Stomach (tissue), 8 donors: ENCODE measurements at regions not wholly inside any gene's neighbourhood (a gene's known extent, or its start where the extent isn't known, plus 50 kb on each side); places are given as distances from the start of the nearest gene placed in this dataset.

Source experiments
- DNase-seq, 2 donors: peaks; one replicate each; pipeline versions ENCODE4 v3.0.0 to v3.0.0-alpha.2; 2013 to 2019
- H3K27ac ChIP-seq, 5 donors: fragments of 200-600 bp in 4 of 5; sonication (generic) in 4 of 5; one replicate each; pipeline ENCODE4 v1.5.1; 2013 to 2019; ENCODE audit warnings: mild to moderate bottlenecking in 1 of 5, moderate library complexity in 1 of 5
- H3K27me3 ChIP-seq, 3 donors: fragments of 200-600 bp; sonication (generic); one replicate each; pipeline ENCODE4 v1.5.1; 2017 to 2019; ENCODE audit warnings: mixed run types in 1 of 3
- H3K36me3 ChIP-seq, 4 donors: fragments of 200-600 bp; sonication (generic); 1 replicate in 3 of 4; 2 replicates in 1 of 4; pipeline ENCODE4 v1.5.1; 2016 to 2019
- H3K4me1 ChIP-seq, 4 donors: fragments of 200-600 bp; sonication (generic); one replicate each; pipeline ENCODE4 v1.5.1; 2016 to 2019
- H3K4me3 ChIP-seq, 4 donors: fragments of 200-600 bp; sonication (generic) in 3 of 4; one replicate each; pipeline ENCODE4 v1.5.1; 2016 to 2019; ENCODE audit warnings: mild to moderate bottlenecking in 1 of 4
- H3K9me3 ChIP-seq, 4 donors: fragments of 200-600 bp; sonication (generic); one replicate each; pipeline ENCODE4 v1.5.1; 2016 to 2019
- EP300 ChIP-seq: sonication (generic); formaldehyde crosslinking; IDR thresholded peaks from one replicate; pipeline ENCODE4 v1.6.1; 2017; ENCODE audit warnings: antibody characterized with exemption
- POLR2A ChIP-seq, 4 donors: fragments of 450-650 bp; IDR thresholded peaks; one replicate each; pipeline ENCODE4 v1.6.1; 2016; ENCODE audit warnings: antibody characterized with exemption in 4 of 4, control low read depth in 2 of 4, mild to moderate bottlenecking in 1 of 4, moderate library complexity in 1 of 4
- POLR2AphosphoS5 ChIP-seq, 3 donors: sonication (generic); formaldehyde crosslinking; IDR thresholded peaks; one replicate each; pipeline ENCODE4 v1.6.1; 2016; ENCODE audit warnings: antibody characterized with exemption in 3 of 3
- WGBS, 5 donors: extraction: QIAGEN DNeasy Blood & Tissue Kit in 3 of 5; methylation state at CpG; one replicate each; pipeline versions ENCODE4 v1.1.5 to v1.1.7; 2013 to 2018; 5-methylcytosine and 5-hydroxymethylcytosine counted together
- intact Hi-C: fragments of 100-400 bp; cut with DNase I; formaldehyde crosslinking; loops from one replicate; pipeline ENCODE4 v1.15.1; 2023; ENCODE audit warnings: low total_unique reads
- TF ChIP-seq, protein P1 (sequence below), 7 experiments: fragments of 450-650 bp in 4 of 7; fragments of 200-600 bp in 3 of 7; sonication (generic) in 3 of 7; IDR thresholded peaks; one replicate each; pipeline ENCODE4 v1.5.1; 2016 to 2019; ENCODE audit warnings: antibody characterized with exemption in 7 of 7, control low read depth in 2 of 7, mild to moderate bottlenecking in 1 of 7
- donor health status: healthy with polysubstance abuse.
- donor health status: Bipolar disorder and iron deficiency.
- donor health status: healthy.

DNA sequence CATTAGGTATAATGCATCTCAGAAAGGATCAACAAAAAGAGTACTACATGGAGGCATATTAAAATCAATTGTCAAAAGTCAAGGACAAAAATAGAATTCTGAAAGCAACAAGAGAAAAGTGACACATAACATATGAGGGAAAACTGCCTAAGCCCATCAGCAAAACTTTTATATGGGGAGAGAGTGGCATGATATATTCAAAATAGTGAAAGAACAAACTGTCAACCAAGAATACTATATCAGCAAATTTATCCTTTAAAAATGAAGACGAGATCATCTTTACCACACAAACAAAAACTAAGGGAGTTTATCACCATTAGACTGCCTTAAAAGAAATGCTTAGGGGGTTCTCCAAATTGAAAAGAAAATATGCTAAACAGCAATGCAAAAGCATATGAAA is 86.4 kb upstream of the CHRDL1 start:
- H3K4me3 ChIP-seq = no peak overlapping the region
- H3K27me3 ChIP-seq = no peaks in the 10 kb centered on the region
- peaks cover 0 to 39% (median 27%) of the 10 kb centered on the region in 4 donors for H3K9me3 ChIP-seq
- no peaks in the 10 kb centered on the region for H3K4me1 ChIP-seq
- 58 to 83% (median 79%) methylated on average over 1 of the region's 1 CpG for WGBS, 5 donors
- TF ChIP-seq, protein P1, sequence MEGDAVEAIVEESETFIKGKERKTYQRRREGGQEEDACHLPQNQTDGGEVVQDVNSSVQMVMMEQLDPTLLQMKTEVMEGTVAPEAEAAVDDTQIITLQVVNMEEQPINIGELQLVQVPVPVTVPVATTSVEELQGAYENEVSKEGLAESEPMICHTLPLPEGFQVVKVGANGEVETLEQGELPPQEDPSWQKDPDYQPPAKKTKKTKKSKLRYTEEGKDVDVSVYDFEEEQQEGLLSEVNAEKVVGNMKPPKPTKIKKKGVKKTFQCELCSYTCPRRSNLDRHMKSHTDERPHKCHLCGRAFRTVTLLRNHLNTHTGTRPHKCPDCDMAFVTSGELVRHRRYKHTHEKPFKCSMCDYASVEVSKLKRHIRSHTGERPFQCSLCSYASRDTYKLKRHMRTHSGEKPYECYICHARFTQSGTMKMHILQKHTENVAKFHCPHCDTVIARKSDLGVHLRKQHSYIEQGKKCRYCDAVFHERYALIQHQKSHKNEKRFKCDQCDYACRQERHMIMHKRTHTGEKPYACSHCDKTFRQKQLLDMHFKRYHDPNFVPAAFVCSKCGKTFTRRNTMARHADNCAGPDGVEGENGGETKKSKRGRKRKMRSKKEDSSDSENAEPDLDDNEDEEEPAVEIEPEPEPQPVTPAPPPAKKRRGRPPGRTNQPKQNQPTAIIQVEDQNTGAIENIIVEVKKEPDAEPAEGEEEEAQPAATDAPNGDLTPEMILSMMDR (IDR thresholded peaks at IDR 0.05) = no peak
- TF ChIP-seq EP300 (no peak), POLR2A (IDR thresholded peaks at IDR 0.05) (no peak), POLR2AphosphoS5 (IDR thresholded peaks at IDR 0.05) (no peak)
- H3K27ac ChIP-seq = no peak overlapping the region
- intact Hi-C loops = no loop called here
- no peaks in the 10 kb centered on the region for H3K36me3 ChIP-seq
- no peak for DNase-seq

DNA sequence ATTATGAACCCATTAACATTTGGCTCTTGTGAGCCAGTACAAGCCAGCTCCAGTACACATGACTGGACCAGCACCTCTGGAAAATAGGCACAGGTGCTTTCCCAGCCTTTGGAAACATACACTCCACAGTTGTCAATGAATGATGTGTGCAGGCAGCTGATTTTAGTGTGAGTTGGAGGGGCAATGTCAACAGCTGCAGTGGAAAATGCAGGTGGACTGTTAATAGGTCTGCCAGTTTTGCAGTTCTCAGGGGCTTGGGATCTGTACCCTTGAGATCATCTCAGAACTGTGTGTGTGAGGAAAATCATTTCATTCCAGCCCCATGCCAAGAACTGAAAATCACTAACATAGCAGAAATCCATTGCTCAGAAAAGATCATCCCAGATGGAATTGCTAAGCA is 81.7 kb upstream of the CHRDL1 start:
- no peak overlapping the region for H3K4me3 ChIP-seq
- H3K36me3 ChIP-seq = no peaks in the 10 kb centered on the region
- H3K27me3 ChIP-seq = no peaks in the 10 kb centered on the region
- H3K4me1 ChIP-seq = no peaks in the 10 kb centered on the region
- no peak overlapping the region for H3K27ac ChIP-seq
- H3K9me3 ChIP-seq = peaks cover 0 to 29% (median 22%) of the 10 kb centered on the region in 4 donors
- no peak for DNase-seq
- intact Hi-C loops = no loop called here
- TF ChIP-seq POLR2AphosphoS5 (IDR thresholded peaks at IDR 0.05) = no peak
- no peak for TF ChIP-seq POLR2A (IDR thresholded peaks at IDR 0.05)
- TF ChIP-seq EP300 = no peak
- TF ChIP-seq, protein P1 (IDR thresholded peaks at IDR 0.05) = no peak

DNA sequence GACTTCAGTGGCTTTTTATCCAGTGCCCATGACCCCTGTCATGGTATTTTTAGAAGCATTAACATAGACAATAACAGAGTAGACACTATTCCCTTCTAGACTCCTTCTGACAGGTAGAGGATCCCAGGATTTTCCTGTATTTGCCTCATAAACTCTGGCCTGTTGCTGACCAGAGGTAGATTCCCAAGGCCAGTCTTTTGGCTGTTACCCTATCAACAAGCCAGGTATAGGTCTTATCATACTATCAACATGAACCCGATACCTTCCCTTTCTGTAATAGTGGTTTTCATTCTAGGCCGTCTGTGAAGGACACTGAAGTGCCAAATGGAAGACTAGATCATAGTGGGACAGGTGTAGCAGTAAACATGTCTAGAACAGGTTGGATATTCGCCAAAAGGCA is 76.2 kb upstream of the CHRDL1 start:
- Histone ChIP-seq H3K4me3 (no peak overlapping the region), H3K36me3 (no peaks in the 10 kb centered on the region), H3K4me1 (no peaks in the 10 kb centered on the region), H3K27me3 (peaks cover 0 to 5% (median 0%) of the 10 kb centered on the region in 3 donors), H3K27ac (no peak overlapping the region), H3K9me3 (no peaks in the 10 kb centered on the region)
- DNase-seq = no peak
- intact Hi-C loops = no loop called here
- 35 to 73% (median 45%) methylated on average over 3 of the region's 3 CpGs for WGBS, 5 donors
- TF ChIP-seq POLR2A (IDR thresholded peaks at IDR 0.05) (no peak), POLR2AphosphoS5 (IDR thresholded peaks at IDR 0.05) (no peak), EP300 (no peak)
- TF ChIP-seq, protein P1 (IDR thresholded peaks at IDR 0.05) = no peak

DNA sequence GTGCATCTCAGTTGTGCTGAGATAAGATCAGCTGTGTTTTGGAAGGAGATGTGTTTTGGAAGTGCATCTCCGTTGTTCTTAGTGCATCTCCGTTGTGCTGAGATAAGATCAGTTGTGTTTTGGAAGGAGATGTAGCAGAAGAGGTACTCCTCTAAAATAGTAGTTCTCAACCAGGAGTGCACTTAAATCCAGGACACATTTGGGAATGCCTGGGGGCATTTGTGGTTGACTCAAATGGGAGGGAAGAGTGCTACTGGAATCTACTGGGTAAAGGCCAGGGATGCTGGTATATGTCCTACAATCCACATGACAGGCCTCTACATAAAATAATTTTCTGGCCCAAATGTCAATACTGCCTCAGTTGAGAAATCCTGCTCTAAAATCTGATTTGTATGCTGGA is 70.8 kb upstream of the CHRDL1 start:
- intact Hi-C loops = no loop called here
- TF ChIP-seq EP300 = no peak
- TF ChIP-seq, protein P1 (IDR thresholded peaks at IDR 0.05) = no peak
- TF ChIP-seq POLR2A (IDR thresholded peaks at IDR 0.05) = no peak
- no peak for TF ChIP-seq POLR2AphosphoS5 (IDR thresholded peaks at IDR 0.05)
- Histone ChIP-seq H3K27me3 (peaks cover 0 to 10% (median 0%) of the 10 kb centered on the region in 3 donors), H3K4me1 (no peaks in the 10 kb centered on the region), H3K36me3 (no peaks in the 10 kb centered on the region), H3K9me3 (no peaks in the 10 kb centered on the region), H3K4me3 (no peak overlapping the region), H3K27ac (no peak overlapping the region)
- no peak for DNase-seq
- WGBS, 5 donors = 65 to 93% (median 88%) methylated on average over 2 of the region's 2 CpGs
